Colon (tissue), 2 donors: ENCODE measurements at regions not wholly inside any gene's neighbourhood (a gene's known extent, or its start where the extent isn't known, plus 50 kb on each side); places are given as distances from the start of the nearest gene placed in this dataset.
A peak's percentile ranks its signal among the peaks of the same experiment; 100 is the strongest.

Experiments used
- FAIRE-seq: peaks from 2 replicates; lab custom pipeline; 2012; peaks lifted over from hg19 to GRCh38; lab: Jason Lieb, UNC
- donor health status: control.
- donor health status: control.

GRCh38 chr3:184477940-184478339, 83.6 kb upstream of the EPHB3 start:
- no peak for FAIRE-seq

- FAIRE-seq: no peak
These were observed 82.0 kb upstream of the EPHB3 start for GRCh38 chr3:184479426-184480126.

GRCh38 chr3:184480831-184481230, 80.8 kb upstream of the EPHB3 start:
- no peak for FAIRE-seq

GRCh38 chr3:184481984-184482671, 79.5 kb upstream of the EPHB3 start:
- FAIRE-seq: no peak

- no peak for FAIRE-seq
These were observed 76.3 kb upstream of the EPHB3 start for GRCh38 chr3:184485241-184485640.

- no peak for FAIRE-seq
These were observed 75.7 kb upstream of the EPHB3 start for GRCh38 chr3:184485906-184486305.

GRCh38 chr3:184486614-184487013, 75.0 kb upstream of the EPHB3 start:
- FAIRE-seq: no peak

- FAIRE-seq: no peak
These were observed 73.0 kb upstream of the EPHB3 start for GRCh38 chr3:184488577-184488976.

GRCh38 chr3:184489268-184489841, 72.2 kb upstream of the EPHB3 start:
- FAIRE-seq: no peak

GRCh38 chr3:184491011-184491576, 70.5 kb upstream of the EPHB3 start:
- FAIRE-seq: no peak

- FAIRE-seq: no peak
These were observed 69.5 kb upstream of the EPHB3 start for GRCh38 chr3:184491867-184492615.

- FAIRE-seq: no peak
These were observed 64.7 kb upstream of the EPHB3 start for GRCh38 chr3:184496933-184497332.

- no peak for FAIRE-seq
These were observed 63.8 kb upstream of the EPHB3 start for GRCh38 chr3:184497804-184498203.

GRCh38 chr3:184498986-184499606, 62.5 kb upstream of the EPHB3 start:
- no peak for FAIRE-seq

GRCh38 chr3:184500344-184500923, 61.2 kb upstream of the EPHB3 start:
- no peak for FAIRE-seq

GRCh38 chr3:184502123-184502667, 59.4 kb upstream of the EPHB3 start:
- FAIRE-seq: no peak

GRCh38 chr3:184502841-184503240, 58.7 kb upstream of the EPHB3 start:
- peak; percentile 18 for FAIRE-seq

GRCh38 chr3:184503647-184504046, 57.9 kb upstream of the EPHB3 start:
- no peak for FAIRE-seq

GRCh38 chr3:184505076-184505878, 56.3 kb upstream of the EPHB3 start:
- no peak for FAIRE-seq

- FAIRE-seq: no peak
These were observed 55.0 kb upstream of the EPHB3 start for GRCh38 chr3:184506561-184506991.
